ENCODE measurements at regions not wholly inside any gene's neighbourhood (a gene's known extent, or its start where the extent isn't known, plus 50 kb on each side); places are given as distances from the start of the nearest gene placed in this dataset.

DNA sequence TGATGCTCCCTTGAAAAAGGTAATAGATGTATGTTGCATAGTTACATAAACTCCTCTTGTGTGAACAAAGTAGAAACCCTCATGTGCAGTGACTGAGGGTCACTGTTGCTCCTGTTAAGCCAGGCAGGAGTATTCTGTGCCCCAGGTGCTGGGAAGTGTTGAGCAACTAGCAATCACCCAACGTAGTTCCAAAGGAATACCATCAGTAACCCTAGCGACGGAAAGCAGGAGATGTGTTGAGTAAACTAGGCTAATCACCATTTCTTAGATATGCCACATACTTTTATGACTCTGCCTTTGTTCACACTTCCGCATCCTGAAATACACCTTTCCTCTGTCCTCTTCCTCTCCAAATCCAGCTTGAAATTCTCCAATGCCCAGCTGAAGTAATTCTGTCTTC lies 50.9 kb upstream of the TAB3 start:
- Histone ChIP-seq H3K27me3 (ENCODE audit: low read depth) (no peaks in the 10 kb centered on the region), H3K27ac (replicated peaks) (no peak overlapping the region), H3K4me3 (no peak overlapping the region), H3K4me1 (no peaks in the 10 kb centered on the region), H3K9me3 (replicated peaks) (no peaks in the 10 kb centered on the region), H3K36me3 (no peaks in the 10 kb centered on the region)
- intact Hi-C loops (cut with micrococcal nuclease) = no loop called here
- TF ChIP-seq, protein P1, sequence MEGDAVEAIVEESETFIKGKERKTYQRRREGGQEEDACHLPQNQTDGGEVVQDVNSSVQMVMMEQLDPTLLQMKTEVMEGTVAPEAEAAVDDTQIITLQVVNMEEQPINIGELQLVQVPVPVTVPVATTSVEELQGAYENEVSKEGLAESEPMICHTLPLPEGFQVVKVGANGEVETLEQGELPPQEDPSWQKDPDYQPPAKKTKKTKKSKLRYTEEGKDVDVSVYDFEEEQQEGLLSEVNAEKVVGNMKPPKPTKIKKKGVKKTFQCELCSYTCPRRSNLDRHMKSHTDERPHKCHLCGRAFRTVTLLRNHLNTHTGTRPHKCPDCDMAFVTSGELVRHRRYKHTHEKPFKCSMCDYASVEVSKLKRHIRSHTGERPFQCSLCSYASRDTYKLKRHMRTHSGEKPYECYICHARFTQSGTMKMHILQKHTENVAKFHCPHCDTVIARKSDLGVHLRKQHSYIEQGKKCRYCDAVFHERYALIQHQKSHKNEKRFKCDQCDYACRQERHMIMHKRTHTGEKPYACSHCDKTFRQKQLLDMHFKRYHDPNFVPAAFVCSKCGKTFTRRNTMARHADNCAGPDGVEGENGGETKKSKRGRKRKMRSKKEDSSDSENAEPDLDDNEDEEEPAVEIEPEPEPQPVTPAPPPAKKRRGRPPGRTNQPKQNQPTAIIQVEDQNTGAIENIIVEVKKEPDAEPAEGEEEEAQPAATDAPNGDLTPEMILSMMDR (IDR thresholded peaks at IDR 0.05; ENCODE audit: borderline replicate concordance) = no peak
- DNase-seq = no peak
